NOMO-1 treated with dmso at 0.1 percent for 144 hours (cell line): ENCODE measurements at regions not wholly inside any gene's neighbourhood (a gene's known extent, or its start where the extent isn't known, plus 50 kb on each side); places are given as distances from the start of the nearest gene placed in this dataset.
"Not testable (repeated sequence)": the region's sequence is repeated elsewhere in the genome, so short reads cannot be mapped to it uniquely, and the experiment has no call there.

ENCODE experiments used
- DNase-seq: peaks from one replicate; lab custom pipeline; 2025; ENCODE audit not compliant: unreplicated experiment; lab: John Stamatoyannopoulos, UW

GRCh38 chr6:105882121-105882803, 203.9 kb upstream of the PRDM1 start:
- no peak for DNase-seq

- DNase-seq: no peak
Observed at GRCh38 chr6:105881608-105882007, 204.5 kb upstream of the PRDM1 start.

- peak; percentile 83 for DNase-seq
Observed at GRCh38 chr6:105880030-105880492, 206.1 kb upstream of the PRDM1 start.

- DNase-seq: no peak
Observed at GRCh38 chr6:105879146-105879545, 207.0 kb upstream of the PRDM1 start.

DNA sequence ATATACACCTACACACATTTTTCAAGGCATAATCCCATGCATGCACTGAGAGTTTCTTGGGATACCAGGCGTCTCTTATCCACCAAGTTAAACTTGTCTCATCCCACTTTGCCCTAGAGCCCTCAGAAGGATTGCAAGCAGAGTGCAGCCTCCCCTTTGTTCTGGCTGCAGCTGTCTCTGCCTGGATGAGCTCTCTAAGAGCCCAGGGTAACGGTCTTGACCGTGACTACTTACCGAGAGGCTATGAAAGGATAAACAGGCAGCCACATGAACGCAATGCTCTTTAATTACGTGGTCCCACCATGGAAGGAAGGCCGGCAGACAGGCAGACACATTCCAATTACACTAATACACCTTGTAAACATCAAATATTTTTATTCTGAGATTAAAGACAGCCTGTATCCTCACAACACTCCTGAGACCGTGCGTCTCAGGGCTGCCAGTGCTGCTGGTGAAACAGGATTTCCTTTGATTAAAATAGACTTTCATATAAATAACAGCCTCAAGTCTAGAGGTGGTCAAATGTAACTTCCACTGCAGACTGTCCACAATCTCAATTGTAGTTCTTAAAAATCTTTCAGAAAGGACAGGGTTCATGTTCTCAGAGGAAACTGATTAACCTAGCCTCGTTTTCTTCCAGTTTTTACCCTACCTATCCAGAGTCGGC, 210.0 kb upstream of the PRDM1 start:
- DNase-seq: no peak

DNA sequence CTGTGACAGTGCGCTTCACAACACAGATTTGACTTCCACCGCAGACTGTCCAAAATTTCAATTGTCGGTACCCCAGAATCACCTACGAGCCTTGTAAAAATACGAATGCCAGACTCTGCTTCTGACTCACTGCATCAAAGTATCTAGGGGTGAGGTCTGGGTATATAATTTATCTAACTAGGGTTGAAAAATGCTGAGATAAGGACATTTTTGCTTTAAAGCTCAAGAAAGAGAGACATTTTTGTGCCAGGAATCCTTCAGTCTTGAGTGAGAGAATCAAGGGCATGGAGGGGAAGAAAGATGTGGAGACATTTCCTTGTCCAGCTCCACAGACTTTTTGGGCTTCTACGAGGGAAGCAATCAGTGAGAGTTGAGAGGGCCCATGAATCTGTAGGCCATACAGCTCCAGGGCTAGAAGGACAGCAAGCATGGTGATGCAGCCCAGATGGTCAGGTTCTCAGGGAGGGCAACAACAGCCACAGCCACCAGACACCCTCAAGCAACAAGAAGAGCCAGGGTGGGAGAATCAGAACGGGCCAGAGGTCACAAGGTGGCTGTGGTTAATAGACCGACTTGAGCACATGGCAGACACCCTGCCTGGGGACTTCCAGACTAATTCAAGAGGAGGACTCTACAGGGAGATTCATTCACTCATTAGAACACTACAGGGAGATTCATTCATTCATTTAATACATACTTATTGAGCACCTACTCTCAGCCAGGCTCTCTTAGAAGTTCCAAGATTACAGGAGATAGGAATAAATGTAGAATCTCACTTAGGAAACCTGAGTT, 211.1 kb upstream of the PRDM1 start:
- no peak for DNase-seq

DNA sequence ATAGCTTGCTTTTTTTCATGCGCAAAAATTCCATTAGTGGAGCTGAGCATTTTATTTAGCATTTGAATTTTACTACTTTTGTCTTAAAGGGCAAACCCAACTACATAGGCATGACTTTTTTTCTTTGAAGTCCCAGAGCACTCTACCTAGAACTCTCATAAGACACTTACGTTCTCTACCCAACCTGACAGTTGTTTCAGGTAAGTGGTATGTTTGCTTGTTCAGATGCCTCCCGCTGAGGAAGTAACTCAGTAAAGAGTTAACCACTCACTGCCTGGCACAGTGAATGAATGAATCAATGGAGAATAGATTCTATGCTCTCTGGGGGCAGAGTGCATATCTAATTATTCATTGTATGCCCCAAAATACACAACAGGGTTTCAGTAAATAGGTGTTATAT, 212.3 kb upstream of the PRDM1 start:
- DNase-seq: no peak

DNA sequence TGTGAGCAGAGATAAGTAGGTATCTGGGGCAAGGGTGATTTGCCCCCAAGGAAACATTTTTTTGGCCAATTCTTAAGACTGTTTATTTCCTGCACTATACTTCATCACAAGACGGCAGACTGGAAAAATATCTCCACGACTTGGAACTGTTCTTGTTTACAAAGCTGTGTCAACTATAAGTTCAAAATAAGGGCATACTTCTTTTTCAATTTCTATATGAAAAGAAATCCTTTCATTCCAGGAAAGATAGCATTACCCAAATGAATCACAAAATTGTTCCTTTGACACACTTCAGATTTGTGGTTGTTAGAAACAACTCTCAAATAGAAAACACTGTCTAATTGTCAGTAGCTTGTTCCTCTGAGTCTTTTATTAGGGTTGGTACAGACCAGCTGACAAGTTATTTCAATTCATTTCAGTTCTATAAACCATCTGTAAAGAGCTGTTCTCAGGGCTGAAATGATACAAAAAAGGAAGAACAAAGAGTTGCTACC, 212.9 kb upstream of the PRDM1 start:
- no peak for DNase-seq

- peak; percentile 79 for DNase-seq
Observed at GRCh38 chr6:105872249-105872648, 213.9 kb upstream of the PRDM1 start.

DNA sequence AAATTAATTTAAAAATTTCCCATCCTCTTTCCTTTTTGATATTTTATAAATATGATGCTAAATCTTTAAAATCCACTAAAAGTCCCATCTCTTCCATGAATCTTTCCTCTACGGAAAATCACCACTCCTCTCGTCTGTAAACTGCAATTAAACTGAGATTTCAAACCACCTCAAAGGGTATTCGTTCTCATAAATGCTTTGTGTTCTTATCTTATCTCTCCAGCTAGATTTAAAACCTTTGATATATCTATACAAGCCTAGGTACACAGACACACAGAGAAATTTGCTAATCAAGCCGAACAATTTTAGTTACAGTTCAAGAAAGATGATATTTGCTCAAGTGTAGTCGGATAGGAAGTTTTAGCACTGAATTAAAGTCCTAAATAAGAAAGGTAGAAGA, 214.6 kb upstream of the PRDM1 start:
- no peak for DNase-seq

GRCh38 chr6:105869835-105870440, 216.2 kb upstream of the PRDM1 start:
- DNase-seq: peak; percentile 59

DNA sequence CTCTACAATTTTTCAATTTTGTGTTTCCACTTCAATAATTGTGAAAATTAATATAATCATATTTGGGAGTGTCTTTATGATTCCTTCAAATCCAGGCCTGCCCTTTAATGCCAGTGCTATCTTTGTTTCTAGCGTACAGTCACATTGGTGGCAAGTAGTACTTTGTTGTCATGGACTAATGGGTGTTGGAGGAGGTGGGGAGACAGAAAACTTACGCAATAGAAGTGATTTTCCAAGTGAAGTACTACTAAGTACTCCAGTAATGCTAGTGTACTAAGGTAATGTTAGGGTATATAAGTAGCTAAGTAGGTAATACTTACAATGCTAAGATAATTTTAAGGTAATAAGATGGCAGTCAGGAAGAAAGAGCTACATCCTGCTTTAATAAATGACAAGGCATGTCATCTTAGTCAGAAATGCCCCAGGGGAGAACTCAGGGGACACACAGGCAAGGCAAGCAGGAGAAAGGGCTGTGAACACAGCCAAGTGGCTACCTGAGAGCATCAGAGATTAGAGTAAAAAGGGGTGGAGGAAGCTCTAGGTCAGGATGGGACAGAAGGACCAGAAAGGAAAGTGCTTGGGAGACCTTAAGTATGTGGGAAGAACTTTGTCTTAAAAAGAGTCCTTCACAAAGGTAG, 217.2 kb upstream of the PRDM1 start:
- DNase-seq: no peak

- no peak for DNase-seq
Observed at GRCh38 chr6:105867821-105868220, 218.3 kb upstream of the PRDM1 start.

GRCh38 chr6:105867277-105867676, 218.9 kb upstream of the PRDM1 start:
- peak; percentile 50 for DNase-seq

GRCh38 chr6:105862936-105863607, 223.1 kb upstream of the PRDM1 start:
- DNase-seq: peak; percentile 24

DNA sequence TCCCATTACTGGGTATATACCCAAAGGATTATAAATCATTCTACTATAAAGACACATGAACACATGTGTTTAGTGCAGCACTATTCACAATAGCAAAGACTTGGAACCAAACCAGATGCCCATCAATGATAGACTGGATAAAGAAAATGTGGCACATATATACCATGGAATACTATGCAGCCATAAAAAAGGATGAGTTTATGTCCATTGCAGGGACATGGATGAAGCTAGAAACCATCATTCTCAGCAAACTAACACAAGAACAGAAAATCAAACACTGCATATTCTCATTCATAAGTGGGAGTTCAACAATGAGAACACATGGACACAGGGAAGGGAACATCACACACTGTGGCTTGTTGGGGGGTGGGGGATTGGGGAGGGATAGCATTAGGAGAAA, 225.2 kb upstream of the PRDM1 start:
- not testable (repeated sequence) for DNase-seq

DNA sequence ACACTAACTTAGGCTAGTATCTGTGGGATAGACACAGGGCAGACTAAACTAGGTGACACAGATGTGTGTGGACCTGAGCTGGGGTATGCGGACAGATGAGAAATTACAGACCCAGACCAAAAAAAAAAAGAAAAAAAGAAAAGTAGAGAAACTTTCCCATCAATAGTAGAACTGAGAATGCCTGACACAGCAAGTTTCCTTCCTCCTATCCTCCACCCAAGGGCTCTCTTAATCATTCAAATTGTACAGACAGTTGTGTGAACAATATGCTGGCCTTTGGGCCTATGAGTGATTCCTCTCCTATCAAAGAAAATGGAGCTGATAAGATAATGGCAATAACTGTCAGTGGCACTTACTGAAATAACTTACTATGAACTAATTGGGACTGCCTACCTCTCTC, 226.7 kb upstream of the PRDM1 start:
- DNase-seq: no peak

DNA sequence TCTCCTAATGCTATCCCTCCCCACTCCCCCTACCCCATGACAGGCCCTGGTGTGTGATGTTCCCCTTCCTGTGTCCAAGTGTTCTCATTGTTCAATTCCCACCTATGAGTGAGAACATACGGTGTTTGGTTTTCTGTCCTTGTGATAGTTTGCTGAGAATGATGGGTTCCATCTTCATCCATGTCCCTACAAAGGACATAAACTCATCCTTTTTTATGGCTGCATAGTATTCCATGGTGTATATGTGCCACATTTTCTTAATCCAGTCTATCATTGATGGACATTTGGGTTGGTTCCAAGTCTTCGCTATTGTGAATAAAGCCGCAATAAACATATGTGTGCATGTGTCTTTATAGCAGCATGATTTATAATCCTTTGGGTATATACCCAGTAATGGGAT, 227.5 kb upstream of the PRDM1 start:
- not testable (repeated sequence) for DNase-seq

DNA sequence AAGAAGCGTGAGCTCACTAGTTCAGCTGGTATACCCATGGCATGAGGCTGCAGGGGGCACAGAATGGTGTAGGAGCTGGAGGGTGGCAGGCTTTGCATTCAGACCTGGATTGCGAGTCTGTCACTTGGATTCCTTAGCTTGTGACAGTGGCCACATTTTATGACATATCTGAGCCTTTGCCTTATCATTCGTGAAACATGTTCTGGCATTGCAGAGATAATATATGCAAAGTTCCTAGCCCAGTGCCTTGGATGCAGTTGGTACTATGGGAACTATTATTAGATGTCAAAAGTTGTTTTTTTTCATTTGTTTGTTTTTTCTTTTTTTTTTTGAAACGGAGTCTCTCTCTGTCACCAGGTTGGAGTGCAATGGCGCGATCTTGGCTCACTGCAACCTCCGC, 230.7 kb upstream of the PRDM1 start:
- no peak for DNase-seq

DNA sequence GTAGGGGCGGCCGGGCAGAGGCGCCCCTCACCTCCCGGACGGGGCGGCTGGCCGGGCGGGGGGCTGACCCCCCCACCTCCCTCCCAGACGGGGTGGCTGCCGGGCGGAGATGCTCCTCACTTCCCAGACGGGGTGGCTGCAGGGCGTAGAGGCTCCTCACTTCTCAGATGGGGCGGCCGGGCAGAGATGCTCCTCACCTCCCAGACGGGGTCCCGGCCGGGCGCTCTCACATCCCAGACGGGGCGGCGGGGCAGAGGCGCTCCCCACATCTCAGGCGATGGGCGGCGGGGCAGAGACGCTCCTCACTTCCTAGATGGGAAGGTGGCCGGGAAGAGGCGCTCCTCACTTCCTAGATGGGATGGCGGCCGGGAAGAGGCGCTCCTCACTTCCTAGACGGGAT, 232.2 kb upstream of the PRDM1 start:
- not testable (repeated sequence) for DNase-seq
